Astrocyte of the cerebellum (primary cell): ENCODE measurements at regions not wholly inside any gene's neighbourhood (a gene's known extent, or its start where the extent isn't known, plus 50 kb on each side); places are given as distances from the start of the nearest gene placed in this dataset.

Source experiments
- DNase-seq: peaks from one replicate; pipeline ENCODE4 v3.0.0-alpha.2; 2011; ENCODE audit warnings: low read depth
- H3K4me3 ChIP-seq: 2 replicates; pipeline ENCODE4 v1.5.1; 2011; ENCODE audit warnings: mild to moderate bottlenecking, low read depth, low read length, moderate library complexity
- CTCF ChIP-seq: IDR thresholded peaks from 2 replicates; pipeline ENCODE4 v1.5.1; 2012; ENCODE audit warnings: low read length, low read depth, moderate library complexity, mild to moderate bottlenecking; ENCODE audit errors: missing control alignments
- in situ Hi-C: cut with HindIII; loops from 2 replicates; pipeline ENCODE4 v1.10.0; 2017; ENCODE audit warnings: low sequenced_read_pairs

GRCh38 chr4:30950737-30951136, 230.6 kb downstream of the PCDH7 start:
- H3K4me3 ChIP-seq: no peak overlapping the region
- no peak for DNase-seq
- no peak for TF ChIP-seq CTCF
- in situ Hi-C loops: no loop called here

GRCh38 chr4:30952526-30953219, 232.5 kb downstream of the PCDH7 start:
- H3K4me3 ChIP-seq: no peak overlapping the region
- in situ Hi-C loops: no loop called here
- no peak for TF ChIP-seq CTCF
- DNase-seq: no peak

- in situ Hi-C loops: no loop called here
- no peak for TF ChIP-seq CTCF
- H3K4me3 ChIP-seq: no peak overlapping the region
- DNase-seq: no peak
Measured at GRCh38 chr4:30953799-30954198, 233.6 kb downstream of the PCDH7 start.

- in situ Hi-C loops: no loop called here
- no peak overlapping the region for H3K4me3 ChIP-seq
- no peak for DNase-seq
- no peak for TF ChIP-seq CTCF
Measured at GRCh38 chr4:30956916-30957315, 236.7 kb downstream of the PCDH7 start.

GRCh38 chr4:30957706-30958105, 237.5 kb downstream of the PCDH7 start:
- no peak for DNase-seq
- no peak overlapping the region for H3K4me3 ChIP-seq
- TF ChIP-seq CTCF: no peak
- in situ Hi-C loops: no loop called here

- in situ Hi-C loops: no loop called here
- no peak for DNase-seq
- H3K4me3 ChIP-seq: no peak overlapping the region
- no peak for TF ChIP-seq CTCF
Measured at GRCh38 chr4:30959781-30960485, 239.8 kb downstream of the PCDH7 start.
